Globus pallidus (tissue), 1 donor: ENCODE measurements at regions not wholly inside any gene's neighbourhood (a gene's known extent, or its start where the extent isn't known, plus 50 kb on each side); places are given as distances from the start of the nearest gene placed in this dataset.

Experiments used
- DNase-seq: peaks from one replicate; pipeline ENCODE4 v3.0.0-alpha.2; 2015; ENCODE audit warnings: low spot score

DNA sequence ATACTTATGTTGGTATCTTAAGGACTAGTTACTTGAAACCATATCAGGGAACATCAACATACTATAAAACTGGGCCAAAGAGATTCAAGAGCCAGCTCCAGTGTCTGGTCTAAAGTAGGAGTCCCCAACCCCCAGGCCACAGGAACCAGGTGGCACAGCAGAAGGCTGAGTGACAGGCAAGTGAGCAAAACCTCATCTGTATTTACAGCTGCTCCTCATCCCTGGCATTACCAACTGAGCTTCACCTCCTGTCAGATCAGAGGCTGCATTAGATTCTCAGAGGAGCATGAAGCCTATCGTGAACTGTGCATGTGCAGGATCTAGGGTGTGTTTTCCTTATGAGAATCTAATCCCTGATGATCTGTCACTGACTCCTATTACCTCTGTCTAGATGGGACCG, 581.6 kb upstream of the CDH9 start:
- no peak for DNase-seq

DNA sequence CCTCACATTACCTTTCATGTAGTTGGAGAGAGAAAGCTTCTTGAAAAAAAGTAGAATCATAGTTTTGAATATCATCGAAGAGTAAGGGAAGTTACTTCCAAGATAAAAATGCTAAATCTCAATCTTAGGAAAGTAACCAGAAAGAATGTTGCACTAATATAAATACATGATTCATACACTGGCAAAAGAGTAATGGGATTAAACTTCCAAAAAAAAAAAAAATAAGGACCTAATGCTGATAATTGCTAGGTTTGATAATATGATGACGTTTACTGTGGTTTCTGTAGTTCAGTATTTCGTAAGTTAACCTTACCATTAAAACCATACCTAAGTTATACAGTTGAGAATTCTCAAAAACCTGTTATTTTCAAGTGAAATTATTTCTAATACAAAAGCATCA, 573.8 kb upstream of the CDH9 start:
- no peak for DNase-seq

DNA sequence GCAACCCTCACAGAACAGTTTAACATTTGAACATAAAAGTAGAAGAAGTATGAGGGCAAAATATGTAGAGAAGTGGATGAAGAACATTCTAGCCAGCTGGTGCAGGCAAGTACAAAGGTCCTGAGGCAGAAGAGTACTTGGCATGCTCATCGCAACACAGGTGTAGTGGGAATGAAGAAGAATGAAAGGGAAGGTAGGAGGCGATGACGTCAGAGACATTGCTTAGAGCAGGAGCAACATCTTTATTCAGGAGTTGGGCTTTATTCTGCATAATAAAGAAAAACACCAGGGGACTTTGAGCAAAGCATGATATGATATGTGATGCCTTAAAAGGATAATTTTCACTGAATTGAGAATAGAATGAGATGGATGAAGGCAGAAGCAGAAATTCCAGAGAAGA, 570.6 kb upstream of the CDH9 start:
- DNase-seq = no peak

DNA sequence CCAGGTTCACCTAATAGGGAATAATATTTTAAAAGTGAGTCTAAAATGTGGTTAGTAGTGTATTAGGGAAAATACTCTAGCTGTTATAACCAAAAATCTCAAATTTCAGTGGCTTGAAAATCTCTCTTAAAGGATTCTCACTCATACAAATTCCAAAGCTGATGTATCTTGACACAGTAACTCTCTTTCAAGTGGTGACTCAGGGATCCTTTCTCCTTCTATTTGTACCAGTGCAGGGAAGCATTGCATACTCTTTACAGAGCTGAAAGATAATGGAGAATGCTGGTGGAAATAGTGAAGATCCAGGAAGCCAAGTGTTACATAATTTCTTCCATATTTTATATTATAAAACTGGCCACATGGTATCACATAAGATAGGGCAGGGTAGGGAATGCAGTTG, 560.2 kb upstream of the CDH9 start:
- no peak for DNase-seq

DNA sequence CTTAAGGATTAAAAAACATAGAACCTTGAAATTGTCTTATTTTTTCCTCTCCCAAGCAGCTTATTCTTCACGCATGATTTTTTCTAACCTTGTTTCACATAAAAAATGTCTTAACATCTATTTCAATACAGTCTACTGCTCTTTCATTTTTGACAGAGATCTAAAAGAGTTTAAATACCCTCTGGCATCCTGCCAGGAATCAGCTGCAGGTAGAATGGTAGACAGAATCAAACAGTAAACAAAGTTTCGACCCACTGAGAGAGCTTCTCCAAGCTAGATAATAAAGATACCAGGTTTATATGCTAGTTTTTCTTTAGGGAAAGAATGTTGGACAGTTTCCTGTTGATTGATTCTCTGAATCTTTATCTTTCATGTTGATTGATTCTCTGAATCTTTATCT, 555.8 kb upstream of the CDH9 start:
- DNase-seq = no peak

DNA sequence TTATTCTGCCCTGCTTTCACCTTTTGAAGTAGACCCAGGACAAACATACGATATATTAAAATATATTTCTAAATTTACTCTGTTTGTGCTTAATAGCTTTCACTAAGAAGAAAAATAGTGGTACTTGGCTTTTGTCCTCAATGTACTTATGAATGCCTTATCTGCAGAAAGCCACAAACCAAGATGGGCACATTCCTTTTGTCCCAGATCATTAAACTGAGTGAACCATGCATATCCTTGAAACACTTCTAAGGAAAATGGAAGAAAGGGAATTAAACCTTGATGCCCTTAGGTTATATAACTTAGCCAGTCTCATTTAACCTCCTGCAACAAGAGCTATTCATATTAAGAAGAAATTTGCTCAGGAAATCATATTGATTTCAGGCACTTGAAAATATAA, 553.8 kb upstream of the CDH9 start:
- DNase-seq = no peak

DNA sequence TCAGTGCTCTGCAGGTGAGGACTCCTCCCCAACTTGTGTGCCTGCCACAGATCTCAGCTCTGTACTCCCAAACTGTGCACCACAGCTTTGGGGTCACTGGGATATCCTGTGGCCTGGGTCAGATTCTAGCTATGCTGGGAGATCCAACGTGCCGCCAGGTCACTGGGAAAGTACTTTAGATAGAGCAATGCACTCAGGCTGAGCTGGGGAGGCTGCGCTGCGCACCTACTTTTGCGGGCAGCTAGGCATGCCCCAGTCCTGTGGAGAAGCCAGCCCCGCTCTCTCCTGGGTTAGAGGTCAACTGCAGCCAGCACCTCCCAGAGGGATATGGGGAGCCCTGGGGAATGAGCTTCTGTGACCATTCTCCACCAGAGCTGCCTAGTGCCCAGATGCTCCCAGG, 552.1 kb upstream of the CDH9 start:
- no peak for DNase-seq

DNA sequence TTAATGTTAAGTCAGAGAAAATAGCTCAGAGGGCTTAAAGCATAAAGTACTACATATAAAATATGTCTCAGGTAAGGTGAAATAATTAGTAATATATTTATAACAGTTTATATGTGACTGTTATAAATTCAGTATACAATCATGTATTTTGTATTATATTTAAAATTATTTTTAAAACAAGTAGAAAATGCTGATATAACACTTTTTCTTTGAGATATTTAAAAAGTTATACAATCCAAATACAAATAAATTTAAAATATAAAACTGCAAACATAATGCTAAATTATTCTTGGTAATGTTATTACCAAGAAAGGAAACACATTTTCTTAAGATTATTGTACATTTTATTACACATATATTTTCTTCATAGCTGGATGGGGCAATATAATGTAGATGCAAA, 539.9 kb upstream of the CDH9 start:
- DNase-seq = no peak

DNA sequence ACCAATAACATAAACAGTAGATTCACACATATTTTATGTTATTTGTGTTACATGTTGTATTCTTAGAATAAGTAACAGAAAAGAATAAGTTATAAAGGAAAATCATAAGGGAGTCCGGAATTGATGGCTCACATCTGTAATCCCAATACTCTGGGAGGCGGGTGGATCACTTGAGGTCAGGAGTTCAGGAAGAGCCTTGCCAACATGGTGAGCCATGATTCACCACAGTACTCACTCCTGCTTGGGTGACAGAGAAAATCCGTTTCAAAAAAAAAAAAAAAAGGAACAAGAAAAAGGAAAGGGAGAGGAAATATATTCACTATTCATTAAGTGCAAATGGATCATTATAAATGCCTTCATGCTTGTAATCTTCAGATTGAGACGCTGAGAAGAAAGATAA, 533.3 kb upstream of the CDH9 start:
- DNase-seq = no peak

DNA sequence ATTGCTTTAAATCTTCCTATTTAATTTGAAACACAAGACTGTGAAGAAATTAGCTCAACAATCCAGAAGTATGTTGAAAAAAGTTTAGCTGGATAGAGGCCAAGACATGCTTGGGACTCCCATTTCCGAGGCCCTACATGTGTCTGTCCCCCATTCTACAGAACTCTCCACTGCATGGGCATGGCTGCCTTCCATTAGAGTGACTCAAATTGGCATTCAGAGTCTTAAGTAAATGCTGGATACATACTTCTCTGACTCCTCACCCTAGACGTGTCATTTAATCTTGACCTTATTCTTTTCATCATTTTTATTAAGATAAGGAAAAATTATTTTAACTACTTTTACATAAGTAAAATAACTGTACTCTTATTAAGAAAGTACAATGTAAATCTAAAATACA, 530.4 kb upstream of the CDH9 start:
- DNase-seq = no peak

DNA sequence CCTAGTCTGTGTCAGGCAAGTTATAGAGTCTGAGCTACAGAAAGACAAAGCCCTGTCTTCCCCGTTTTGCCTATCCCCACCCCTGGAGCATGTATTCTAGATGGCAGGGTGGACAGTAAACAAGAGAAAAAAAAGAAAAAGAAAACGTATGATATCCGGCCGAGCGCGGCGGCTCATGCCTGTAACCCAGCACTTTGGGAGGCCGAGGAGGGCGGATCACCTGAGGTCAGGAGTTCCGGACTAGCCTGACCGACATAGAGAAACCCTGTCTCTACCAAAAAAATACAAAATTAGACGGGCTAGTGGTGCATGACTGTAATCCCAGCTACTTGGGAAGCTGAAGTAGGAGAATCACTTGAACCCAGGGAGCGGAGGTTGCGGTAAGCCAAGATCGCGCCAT, 523.0 kb upstream of the CDH9 start:
- no peak for DNase-seq

DNA sequence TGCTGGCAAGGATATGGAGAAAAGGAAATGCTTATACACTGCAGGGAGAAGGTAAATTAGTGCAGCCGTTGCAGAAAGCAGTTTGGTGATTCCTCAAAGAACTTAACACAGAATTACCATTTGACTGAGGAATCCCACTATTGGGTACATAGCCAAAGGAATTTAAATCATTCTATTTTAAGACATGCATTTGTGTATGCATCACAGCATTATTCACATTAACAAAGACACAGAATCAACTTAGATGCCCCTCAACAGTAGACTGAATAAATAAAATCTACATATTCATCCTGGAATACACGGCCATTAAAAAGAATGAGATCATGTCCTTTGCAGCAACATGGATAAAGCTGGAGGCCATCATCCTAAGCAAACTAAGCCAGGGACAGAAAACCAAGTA, 510.1 kb upstream of the CDH9 start:
- no peak for DNase-seq

DNA sequence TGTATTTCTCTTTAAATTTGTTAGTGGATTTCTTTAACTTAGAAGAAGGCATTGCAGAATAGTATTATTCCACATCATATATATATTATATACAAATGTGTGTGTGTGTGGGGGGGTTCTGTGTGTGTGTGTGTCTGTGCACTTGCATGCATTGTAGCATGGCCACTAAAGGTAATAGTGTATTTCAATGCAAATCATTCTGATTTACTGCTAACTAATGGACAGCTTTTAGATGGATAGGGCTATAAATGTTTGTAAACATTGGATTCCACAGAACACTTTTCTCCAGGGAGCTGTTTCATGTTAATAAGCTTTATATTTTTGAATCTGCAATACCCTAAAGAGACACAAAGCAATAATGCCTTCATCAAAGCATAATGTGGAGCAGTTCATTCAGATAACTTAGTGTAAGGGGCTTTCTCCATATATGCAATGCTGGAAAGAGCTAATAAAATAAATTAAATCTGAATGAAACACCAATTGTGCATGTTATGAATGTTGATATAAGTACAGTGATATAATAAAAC, 496.7 kb upstream of the CDH9 start:
- DNase-seq = no peak

DNA sequence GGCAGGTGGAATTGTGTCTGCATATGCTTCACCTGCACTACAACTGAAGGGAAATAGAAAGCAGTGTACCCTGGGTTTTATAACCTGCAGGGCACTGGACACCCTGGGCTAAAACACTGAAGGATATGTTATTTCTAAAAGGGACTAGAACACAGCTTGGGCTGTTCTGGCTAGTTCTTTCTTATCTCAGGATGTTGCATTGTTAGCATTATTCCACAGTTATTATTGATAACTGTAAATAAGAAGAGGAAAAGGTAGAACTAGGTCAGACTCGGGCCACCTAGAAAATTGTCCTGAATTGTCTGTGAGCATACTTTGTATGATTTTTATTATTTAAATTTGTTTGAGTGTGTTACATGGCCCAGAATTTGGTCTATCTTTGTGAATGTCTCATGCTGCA, 493.9 kb upstream of the CDH9 start:
- no peak for DNase-seq

DNA sequence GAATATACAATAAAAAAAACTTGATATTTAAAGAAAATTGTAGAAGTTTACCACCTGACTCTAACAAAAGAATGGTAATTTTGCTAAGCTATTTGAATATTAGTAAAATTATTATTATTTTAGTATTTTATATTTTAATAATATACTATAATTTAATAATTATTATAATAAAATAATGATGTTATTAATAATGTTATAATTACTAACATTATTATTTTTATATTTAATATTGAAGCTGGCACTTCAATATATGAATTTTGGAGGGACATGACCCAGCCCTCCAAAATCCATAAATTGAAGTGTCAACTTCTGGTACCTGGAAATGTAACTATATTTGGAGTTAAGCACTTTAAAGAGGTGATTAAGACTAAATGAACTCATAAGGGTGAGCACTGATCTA, 486.1 kb upstream of the CDH9 start:
- no peak for DNase-seq

DNA sequence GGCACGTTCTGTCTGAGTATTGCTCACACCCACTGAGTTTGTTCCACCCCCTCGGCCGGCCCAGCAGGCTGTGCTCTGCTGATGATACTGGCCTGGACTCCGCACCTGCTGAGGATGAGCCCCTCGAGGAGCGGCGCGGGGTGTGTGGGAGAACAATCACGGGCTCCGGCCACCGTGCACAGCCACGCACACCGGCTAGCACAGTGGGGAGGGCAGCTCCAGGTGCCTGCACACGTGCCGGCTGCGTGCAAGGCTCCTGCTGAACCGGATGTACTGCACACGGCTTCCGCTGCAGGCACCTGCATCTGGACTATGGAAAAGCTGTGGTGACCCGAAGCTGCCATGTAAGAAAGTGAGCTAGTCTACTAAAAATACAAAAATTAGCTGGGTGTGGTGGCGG, 485.2 kb upstream of the CDH9 start:
- DNase-seq = no peak

DNA sequence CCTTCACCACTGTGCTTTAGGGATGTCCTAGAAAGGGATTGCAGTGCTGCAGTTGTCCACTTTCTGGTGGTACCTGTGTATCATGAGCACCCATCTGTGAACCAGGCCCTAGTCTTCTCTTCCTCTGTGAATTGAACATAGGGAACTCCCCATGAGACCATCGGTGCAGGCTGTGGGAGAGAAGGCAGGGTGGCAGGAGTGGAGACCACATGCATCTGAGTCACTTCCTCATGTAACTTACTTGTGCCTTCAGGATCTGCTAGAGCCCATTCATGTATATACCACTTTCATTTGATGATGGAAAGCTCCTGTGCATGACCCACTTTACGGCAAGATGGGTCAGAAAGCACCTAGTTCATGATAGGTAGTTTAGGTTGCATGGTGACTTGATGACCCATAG, 478.1 kb upstream of the CDH9 start:
- DNase-seq = no peak

DNA sequence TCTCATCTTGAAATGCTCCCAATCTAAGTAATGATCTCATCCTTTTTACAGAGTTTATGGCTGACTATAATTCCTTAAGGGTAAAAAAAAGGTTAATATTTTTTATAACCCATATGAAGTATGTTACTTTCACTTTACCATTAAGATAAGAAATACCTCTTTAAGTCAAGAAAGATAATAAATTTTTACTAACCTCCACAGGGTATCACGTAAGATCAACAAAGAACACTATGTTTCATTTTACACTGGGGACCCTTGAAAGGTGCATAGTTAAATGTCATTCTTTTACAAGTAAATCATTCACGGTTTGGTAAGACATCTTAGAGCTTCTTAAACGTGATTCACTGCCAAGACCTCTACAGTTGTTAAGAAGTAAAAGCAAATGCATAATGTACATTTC, 472.7 kb upstream of the CDH9 start:
- DNase-seq = no peak

DNA sequence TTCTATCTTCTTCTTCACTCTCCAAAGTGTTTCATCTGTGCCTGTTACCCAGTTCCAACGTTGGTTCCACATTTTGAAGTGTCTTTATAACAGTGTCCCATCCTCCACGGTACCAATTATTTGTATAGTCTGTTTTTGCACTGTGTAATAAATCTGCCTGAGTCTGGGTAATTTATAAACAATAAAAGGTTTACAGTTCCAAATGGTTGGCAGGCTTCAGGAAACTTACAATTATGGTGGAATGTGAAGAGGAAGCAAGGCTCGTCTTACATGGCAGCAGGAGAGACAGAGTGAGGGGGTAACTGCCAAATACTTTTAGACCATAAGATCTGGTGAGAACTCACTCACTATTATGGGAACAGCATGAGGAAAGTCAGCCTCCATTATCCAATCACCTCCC, 465.4 kb upstream of the CDH9 start:
- no peak for DNase-seq

DNA sequence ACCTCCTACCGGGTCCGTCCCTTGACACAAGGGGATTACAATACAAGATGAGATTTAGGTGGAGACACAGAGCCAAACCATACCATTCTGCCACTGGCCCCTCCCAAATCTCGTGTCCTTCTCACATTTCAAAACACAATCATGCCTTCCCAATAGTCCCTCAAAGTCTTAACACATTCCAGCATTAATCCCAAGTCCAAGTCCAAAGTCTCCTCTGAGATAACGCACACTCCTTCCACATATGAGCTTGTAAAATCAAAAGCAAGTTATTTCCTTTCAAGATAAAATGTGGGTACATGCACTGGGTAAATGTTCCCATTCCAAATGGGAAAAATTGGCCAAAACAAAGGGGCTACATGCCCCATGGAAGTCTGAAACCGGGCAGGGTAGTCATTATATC, 463.9 kb upstream of the CDH9 start:
- DNase-seq = no peak

DNA sequence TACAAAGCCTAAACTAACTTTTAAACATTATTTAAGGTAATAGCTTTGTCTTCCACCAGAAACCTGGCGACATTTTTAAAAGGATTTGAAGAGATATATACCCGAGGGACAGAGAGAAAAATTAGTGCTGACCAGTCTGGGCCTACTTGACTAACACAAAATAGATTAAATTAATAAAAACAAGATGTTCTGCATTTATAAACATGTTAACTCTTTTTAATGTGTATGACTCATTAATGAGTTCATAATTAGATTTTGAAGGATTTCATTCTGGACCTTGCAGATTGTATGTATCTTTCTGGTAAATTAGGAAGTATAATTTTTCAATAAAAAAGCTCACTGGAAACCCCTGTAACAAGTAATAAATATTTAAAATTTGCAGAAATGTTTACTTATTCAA, 459.1 kb upstream of the CDH9 start:
- DNase-seq = no peak

DNA sequence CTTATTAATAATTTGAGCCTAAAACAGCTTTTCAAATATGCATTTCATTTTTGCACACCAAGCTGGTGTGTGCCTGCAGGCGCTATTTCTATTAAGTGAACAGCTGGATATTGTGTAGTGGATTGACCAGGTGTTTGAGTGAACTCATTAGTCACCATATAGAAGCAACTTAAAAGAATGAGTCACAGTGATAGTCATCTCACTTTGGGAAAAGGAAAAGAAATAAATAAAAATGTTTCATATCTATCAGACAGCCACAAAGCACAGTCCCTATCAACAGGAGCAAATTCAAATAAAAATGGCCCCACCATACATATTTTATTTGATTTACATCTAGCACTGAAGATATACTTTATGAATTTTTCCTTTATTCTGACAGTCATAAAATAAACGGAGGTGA, 456.5 kb upstream of the CDH9 start:
- no peak for DNase-seq

DNA sequence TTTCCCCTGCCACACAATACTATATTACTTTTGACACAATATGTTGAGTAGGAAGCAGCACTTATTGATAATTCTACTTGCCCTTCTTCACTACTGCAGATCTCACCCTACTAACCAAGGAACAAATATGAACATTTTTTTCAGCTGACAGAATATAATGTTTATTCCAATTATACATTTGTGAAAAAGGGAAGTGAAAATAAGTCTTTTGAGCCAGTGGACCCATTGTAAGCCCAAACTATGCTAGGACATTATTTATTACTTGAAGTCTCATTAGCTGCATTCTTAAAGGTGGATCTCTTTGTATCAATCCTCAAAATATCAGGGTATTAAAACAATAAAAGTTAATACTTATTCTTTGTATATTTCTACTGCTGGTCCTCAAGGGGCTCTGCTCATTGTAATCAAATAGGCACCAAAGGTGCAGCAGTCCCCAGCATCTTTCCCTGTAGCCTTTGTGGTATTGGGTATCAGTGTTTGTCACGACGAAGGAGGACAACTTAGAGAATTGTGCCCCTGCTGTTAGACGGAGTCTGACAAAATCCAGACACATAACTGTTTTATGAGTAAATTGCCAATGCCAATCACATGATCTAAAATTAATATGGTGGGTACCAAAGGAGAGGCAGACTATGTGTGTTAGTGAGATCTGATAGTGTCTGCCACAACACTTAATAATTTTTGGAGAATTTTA, 453.5 kb upstream of the CDH9 start:
- DNase-seq = no peak

DNA sequence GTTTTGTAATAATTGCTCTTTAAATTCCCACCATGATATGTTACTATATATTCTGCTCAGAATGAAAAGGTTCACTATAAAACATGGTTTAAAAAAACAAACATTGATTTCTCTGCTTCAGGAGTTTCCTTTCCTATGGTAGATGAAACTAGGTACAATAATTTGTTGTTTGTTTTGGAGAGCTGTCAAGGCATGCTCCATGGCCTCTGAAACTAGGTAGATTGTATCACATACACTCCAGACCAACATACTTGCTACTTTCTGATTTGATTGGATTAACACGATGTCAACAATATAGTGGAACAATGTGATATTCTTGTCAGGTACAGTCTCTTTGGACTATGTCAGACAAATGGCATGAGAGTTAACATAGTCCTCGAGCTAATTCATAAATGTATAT, 452.7 kb upstream of the CDH9 start:
- DNase-seq = no peak

DNA sequence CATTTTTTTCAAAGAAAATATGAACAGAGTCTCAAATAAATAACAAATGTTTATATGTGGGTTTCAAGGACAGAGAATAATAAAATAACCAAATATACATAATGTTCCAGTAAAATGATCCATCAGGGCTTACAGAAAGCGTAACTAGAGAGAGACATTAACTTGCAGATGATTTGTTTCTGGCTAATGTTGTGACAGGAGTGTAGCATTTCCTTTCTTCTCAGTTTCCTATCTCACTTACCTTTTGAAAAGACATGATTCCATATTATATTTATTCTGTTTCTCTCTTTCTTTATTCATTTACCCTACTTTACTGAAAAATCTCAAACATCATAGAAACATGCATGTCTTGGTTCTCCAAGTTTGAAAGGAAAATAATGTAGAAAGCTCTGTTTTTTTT, 451.3 kb upstream of the CDH9 start:
- DNase-seq = no peak
